ENCODE measurements at regions not wholly inside any gene's neighbourhood (a gene's known extent, or its start where the extent isn't known, plus 50 kb on each side); places are given as distances from the start of the nearest gene placed in this dataset.

GRCh38 chr21:15508554-15508953 is 221.2 kb upstream of the USP25 start (continued):
- TF ChIP-seq ZBTB40 (IDR thresholded peaks at IDR 0.05) (no peak), ZBTB40 (CRISPR knock-in tag; IDR thresholded peaks at IDR 0.05) (no peak)
